ENCODE measurements at regions not wholly inside any gene's neighbourhood (a gene's known extent, or its start where the extent isn't known, plus 50 kb on each side); places are given as distances from the start of the nearest gene placed in this dataset.

DNA sequence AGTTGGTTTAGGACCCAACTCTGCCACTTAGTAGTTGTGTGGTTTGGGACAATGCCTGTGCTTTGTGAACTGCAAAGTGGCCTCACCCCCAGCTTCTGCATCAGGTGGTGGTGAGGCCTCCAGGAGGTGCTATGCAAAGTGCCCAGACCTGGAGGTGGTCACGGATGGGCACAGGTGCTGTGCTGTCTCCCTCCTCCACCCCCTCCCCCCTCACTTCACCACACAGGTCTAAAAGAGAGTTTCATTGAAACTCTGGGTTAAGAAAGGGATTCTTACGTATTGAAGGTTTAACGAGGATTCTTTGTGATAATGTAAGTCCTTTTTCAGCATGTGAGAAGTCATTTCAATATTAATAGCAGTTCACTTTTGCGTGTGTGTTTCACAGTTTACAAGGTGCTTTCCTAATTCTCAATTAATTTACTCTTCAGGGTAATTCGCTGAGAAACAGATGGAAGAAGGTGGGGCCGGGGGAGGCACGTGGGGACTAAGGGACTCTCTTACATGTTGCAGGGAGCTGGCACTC is 369.9 kb downstream of the LPIN1 start:
- FAIRE-seq (no peak), ATAC-seq (no peak), DNase-seq (ENCODE audit: low read depth in 1 of 2, low spot score in 1 of 2) (no peak)
- H3K27ac ChIP-seq: no peak overlapping the region
- H3K4me2 ChIP-seq: no peak overlapping the region
- ChIA-PET CTCF (no interaction called here), POLR2A (no interaction called here)
- WGBS (ENCODE audit: missing lambda C conversion rate): 19% methylated on average over 7 of the region's 7 CpGs
- TF ChIP-seq NR3C1 (IDR thresholded peaks at IDR 0.05) (no peak), CEBPB (IDR thresholded peaks at IDR 0.05) (no peak), HOXB13 (CRISPR knock-in tag; IDR thresholded peaks at IDR 0.05; ENCODE audit: low read depth) (no peak), TP53 (CRISPR knock-in tag; IDR thresholded peaks at IDR 0.05) (no peak), MYC (IDR thresholded peaks at IDR 0.05; ENCODE audit: borderline replicate concordance, low read length) (no peak), GATA3 (IDR thresholded peaks at IDR 0.05; ENCODE audit: borderline replicate concordance) (no peak), HOXB5 (CRISPR knock-in tag; IDR thresholded peaks at IDR 0.05) (no peak), FOXS1 (CRISPR knock-in tag; IDR thresholded peaks at IDR 0.05) (no peak), ZFP36 (IDR thresholded peaks at IDR 0.05; ENCODE audit: borderline replicate concordance, partially characterized antibody) (no peak), SREBF2 (IDR thresholded peaks at IDR 0.05) (no peak), RCOR1 (IDR thresholded peaks at IDR 0.05; ENCODE audit: low read depth, low read length) (no peak), HDAC2 (IDR thresholded peaks at IDR 0.05) (no peak), PHF8 (IDR thresholded peaks at IDR 0.05; ENCODE audit: borderline replicate concordance, low read depth) (no peak), RNF2 (IDR thresholded peaks at IDR 0.05; ENCODE audit: borderline replicate concordance, low read depth) (no peak), EHF (CRISPR knock-in tag; IDR thresholded peaks at IDR 0.05) (no peak), ATOH8 (CRISPR knock-in tag; IDR thresholded peaks at IDR 0.05; ENCODE audit: low read depth) (no peak), ZSCAN20 (CRISPR knock-in tag; IDR thresholded peaks at IDR 0.05) (no peak)
- TF ChIP-seq, protein P1, sequence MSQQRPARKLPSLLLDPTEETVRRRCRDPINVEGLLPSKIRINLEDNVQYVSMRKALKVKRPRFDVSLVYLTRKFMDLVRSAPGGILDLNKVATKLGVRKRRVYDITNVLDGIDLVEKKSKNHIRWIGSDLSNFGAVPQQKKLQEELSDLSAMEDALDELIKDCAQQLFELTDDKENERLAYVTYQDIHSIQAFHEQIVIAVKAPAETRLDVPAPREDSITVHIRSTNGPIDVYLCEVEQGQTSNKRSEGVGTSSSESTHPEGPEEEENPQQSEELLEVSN (IDR thresholded peaks at IDR 0.05; ENCODE audit: borderline replicate concordance, low read depth): no peak
- TF ChIP-seq, protein P2, sequence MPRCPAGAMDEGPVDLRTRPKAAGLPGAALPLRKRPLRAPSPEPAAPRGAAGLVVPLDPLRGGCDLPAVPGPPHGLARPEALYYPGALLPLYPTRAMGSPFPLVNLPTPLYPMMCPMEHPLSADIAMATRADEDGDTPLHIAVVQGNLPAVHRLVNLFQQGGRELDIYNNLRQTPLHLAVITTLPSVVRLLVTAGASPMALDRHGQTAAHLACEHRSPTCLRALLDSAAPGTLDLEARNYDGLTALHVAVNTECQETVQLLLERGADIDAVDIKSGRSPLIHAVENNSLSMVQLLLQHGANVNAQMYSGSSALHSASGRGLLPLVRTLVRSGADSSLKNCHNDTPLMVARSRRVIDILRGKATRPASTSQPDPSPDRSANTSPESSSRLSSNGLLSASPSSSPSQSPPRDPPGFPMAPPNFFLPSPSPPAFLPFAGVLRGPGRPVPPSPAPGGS (IDR thresholded peaks at IDR 0.05): no peak
- no peaks in the 10 kb centered on the region for H3K4me1 ChIP-seq
- no peak overlapping the region for H3K4me3 ChIP-seq
- H3K9me3 ChIP-seq: no peaks in the 10 kb centered on the region

DNA sequence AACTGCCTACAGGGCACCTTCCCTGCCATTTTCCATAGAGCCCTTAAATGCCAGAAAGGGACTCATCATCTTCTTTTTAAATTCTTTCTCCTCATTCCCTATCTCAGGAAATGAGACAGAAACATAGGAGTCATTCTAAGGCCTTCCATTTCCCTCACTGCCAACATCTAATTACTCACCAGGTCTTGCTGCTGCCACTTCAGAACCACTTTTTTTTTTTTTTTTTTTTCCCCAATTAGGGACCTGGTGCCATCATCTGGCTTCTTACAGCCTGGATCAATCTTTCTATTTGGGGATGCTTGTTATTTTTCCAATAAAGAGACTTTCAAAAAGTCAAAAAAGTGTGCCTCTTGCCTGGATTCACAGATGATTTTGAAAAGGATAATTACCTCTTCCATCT is 373.4 kb downstream of the LPIN1 start:
- Histone ChIP-seq H3K4me3 (no peak overlapping the region), H3K4me1 (no peaks in the 10 kb centered on the region), H3K9me3 (no peaks in the 10 kb centered on the region), H3K27ac (no peak overlapping the region), H3K4me2 (no peak overlapping the region)
- ATAC-seq (no peak), FAIRE-seq (no peak), DNase-seq (ENCODE audit: low read depth in 1 of 2, low spot score in 1 of 2) (no peak)
- POLR2A ChIA-PET: no interaction called here
- CTCF ChIA-PET: no interaction called here
- TF ChIP-seq ZC3H11A (IDR thresholded peaks at IDR 0.05) (no peak), RCOR1 (IDR thresholded peaks at IDR 0.05; ENCODE audit: low read depth, low read length) (no peak), HOXA7 (CRISPR knock-in tag; IDR thresholded peaks at IDR 0.05) (no peak), MYC (IDR thresholded peaks at IDR 0.05; ENCODE audit: borderline replicate concordance, low read length) (no peak)
- TF ChIP-seq, protein P3, sequence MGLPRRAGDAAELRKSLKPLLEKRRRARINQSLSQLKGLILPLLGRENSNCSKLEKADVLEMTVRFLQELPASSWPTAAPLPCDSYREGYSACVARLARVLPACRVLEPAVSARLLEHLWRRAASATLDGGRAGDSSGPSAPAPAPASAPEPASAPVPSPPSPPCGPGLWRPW (IDR thresholded peaks at IDR 0.05): no peak

Measured in A549 (cell line).